ENCODE measurements at regions not wholly inside any gene's neighbourhood (a gene's known extent, or its start where the extent isn't known, plus 50 kb on each side); places are given as distances from the start of the nearest gene placed in this dataset.

DNA sequence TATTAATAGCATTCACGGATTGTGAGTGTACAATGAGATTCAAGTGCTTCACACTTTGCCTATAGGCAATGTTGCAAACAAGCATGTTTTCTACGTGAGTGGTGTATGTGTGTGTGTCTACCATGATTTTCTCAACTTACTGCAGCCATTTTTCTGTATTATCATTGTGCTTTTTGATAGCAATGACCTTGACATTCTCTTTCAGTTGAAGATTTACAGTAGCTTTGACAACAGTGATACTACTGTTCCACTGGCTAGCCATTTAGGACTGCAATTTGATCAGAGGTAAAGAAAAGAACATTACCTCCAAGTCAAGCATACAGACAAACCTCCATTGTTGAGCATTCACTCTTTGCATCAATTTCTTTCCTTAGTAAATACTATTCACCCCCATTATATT lies 297.0 kb downstream of the MAN2A1 start:
- DNase-seq: no peak
- Histone ChIP-seq H3K4me3 (no peak overlapping the region), H3K27me3 (no peaks in the 10 kb centered on the region), H3K27ac (no peak overlapping the region), H3K36me3 (no peaks in the 10 kb centered on the region), H3K9me3 (no peaks in the 10 kb centered on the region), H3K4me1 (no peaks in the 10 kb centered on the region)
- TF ChIP-seq POLR2A (IDR thresholded peaks at IDR 0.05): no peak
- TF ChIP-seq, protein P1, sequence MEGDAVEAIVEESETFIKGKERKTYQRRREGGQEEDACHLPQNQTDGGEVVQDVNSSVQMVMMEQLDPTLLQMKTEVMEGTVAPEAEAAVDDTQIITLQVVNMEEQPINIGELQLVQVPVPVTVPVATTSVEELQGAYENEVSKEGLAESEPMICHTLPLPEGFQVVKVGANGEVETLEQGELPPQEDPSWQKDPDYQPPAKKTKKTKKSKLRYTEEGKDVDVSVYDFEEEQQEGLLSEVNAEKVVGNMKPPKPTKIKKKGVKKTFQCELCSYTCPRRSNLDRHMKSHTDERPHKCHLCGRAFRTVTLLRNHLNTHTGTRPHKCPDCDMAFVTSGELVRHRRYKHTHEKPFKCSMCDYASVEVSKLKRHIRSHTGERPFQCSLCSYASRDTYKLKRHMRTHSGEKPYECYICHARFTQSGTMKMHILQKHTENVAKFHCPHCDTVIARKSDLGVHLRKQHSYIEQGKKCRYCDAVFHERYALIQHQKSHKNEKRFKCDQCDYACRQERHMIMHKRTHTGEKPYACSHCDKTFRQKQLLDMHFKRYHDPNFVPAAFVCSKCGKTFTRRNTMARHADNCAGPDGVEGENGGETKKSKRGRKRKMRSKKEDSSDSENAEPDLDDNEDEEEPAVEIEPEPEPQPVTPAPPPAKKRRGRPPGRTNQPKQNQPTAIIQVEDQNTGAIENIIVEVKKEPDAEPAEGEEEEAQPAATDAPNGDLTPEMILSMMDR (IDR thresholded peaks at IDR 0.05): no peak
- intact Hi-C loops (cut with DNase I; ENCODE audit: low total_unique reads): no loop called here

DNA sequence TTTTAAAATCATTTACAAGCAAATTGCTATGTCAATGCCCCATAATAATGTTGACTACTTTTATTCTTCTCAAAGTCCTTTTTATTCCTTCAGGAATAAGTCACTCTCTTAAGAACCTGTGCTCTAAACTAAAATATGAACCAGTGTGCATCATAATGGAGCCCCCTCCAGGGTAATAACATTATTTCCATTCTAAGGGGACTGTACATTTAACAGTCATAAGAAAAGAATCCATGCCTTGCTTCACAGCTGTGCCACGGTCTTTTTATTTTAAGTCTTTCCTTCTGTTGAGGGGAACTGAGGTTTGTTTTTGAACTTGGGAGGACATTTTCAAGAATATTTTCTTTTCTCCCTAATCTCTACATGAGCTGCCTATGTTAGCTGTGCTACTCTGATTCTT lies 297.6 kb downstream of the MAN2A1 start:
- no peaks in the 10 kb centered on the region for H3K9me3 ChIP-seq
- intact Hi-C loops (cut with DNase I; ENCODE audit: low total_unique reads): no loop called here
- DNase-seq: no peak
- H3K4me3 ChIP-seq: no peak overlapping the region
- TF ChIP-seq, protein P1 (IDR thresholded peaks at IDR 0.05): no peak
- TF ChIP-seq POLR2A (IDR thresholded peaks at IDR 0.05): no peak
- H3K36me3 ChIP-seq: no peaks in the 10 kb centered on the region
- H3K27ac ChIP-seq: peak overlapping the region in 1 of 2 donors; percentile 23
- H3K27me3 ChIP-seq: no peaks in the 10 kb centered on the region
- H3K4me1 ChIP-seq: no peaks in the 10 kb centered on the region

DNA sequence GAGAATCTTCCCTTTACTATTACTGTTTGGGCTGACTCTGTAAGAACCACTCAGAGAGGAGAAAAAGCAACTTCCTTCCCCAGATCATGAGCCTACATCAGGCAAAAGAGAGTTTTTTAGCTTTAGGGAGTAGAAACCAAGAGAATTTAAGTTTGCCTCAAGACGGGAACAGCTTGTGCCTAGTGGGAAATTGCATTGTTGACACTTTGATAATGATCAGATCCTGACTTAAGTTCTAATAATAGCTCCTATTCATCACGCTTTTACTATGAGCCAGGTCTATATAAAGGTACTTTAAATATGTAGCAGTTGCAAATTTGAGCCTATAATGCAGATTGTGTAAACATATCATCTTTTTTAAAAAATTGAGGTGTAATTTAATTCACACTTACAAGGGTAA lies 298.2 kb downstream of the MAN2A1 start:
- Histone ChIP-seq H3K9me3 (no peaks in the 10 kb centered on the region), H3K4me1 (no peaks in the 10 kb centered on the region), H3K27ac (peak overlapping the region in 1 of 2 donors; percentile 23), H3K36me3 (no peaks in the 10 kb centered on the region), H3K4me3 (no peak overlapping the region), H3K27me3 (no peaks in the 10 kb centered on the region)
- no peak for DNase-seq
- TF ChIP-seq, protein P1 (IDR thresholded peaks at IDR 0.05): no peak
- no peak for TF ChIP-seq POLR2A (IDR thresholded peaks at IDR 0.05)
- intact Hi-C loops (cut with DNase I; ENCODE audit: low total_unique reads): no loop called here

DNA sequence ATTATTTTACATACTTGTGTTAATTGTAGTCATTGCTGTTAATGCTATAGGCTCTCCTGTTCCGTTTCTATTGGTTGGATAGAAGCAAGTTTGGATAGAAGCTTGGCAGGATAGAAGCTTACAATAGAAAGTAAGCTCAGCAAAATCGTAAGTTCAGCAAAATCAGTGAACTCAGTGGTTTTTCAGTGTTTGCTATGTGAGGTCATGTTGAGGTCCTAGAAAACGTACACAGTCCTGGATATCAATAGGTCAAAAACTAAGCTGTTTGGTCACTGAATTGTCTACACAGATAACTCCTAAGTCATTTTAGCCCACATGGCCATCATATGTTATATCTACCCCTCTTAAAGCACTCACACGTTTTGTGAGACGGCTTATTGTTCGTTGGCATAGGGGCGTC lies 299.4 kb downstream of the MAN2A1 start:
- intact Hi-C loops (cut with DNase I; ENCODE audit: low total_unique reads): no loop called here
- no peak overlapping the region for H3K27ac ChIP-seq
- H3K36me3 ChIP-seq: no peaks in the 10 kb centered on the region
- H3K27me3 ChIP-seq: no peaks in the 10 kb centered on the region
- no peaks in the 10 kb centered on the region for H3K4me1 ChIP-seq
- no peak for DNase-seq
- no peaks in the 10 kb centered on the region for H3K9me3 ChIP-seq
- no peak overlapping the region for H3K4me3 ChIP-seq
- TF ChIP-seq POLR2A (IDR thresholded peaks at IDR 0.05): no peak
- TF ChIP-seq, protein P1 (IDR thresholded peaks at IDR 0.05): no peak

DNA sequence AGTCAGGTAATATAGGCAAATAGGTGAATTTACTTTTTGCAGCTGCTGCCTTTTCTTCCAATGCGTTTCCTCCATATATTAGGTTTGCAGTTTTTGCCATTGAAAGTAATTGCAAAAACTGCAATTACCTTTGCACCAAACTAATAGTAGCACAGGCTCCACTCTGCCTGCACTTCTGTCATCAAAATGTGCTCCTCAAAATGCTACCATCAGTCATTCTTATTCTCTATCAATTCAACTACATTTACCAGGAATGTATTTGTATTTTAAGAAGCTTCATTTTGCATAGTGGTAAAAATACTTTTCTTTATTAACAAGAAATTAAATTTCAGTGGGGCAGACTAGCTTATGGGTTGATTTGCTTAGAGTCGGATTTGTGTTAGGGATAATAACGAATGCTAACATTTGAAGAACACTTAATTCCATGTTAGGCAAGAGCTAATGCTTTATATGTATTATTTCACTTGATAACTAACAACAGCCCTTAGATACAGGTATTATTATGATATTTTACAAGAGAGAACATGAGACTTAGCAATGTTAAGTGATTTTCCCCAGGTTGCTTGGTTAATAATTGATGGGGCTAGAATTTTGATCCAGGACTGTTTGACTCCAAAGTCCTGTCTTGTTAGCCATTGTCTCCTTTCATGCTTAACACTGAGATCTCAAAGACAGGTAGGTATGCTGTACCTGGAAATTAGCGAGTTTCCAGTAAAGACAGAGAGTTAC lies 300.4 kb downstream of the MAN2A1 start:
- no peak overlapping the region for H3K4me3 ChIP-seq
- no peak for DNase-seq
- H3K27me3 ChIP-seq: no peaks in the 10 kb centered on the region
- no peaks in the 10 kb centered on the region for H3K36me3 ChIP-seq
- TF ChIP-seq, protein P1 (IDR thresholded peaks at IDR 0.05): no peak
- H3K9me3 ChIP-seq: no peaks in the 10 kb centered on the region
- intact Hi-C loops (cut with DNase I; ENCODE audit: low total_unique reads): no loop called here
- H3K27ac ChIP-seq: no peak overlapping the region
- H3K4me1 ChIP-seq: no peaks in the 10 kb centered on the region

All from uterus (tissue), 3 donors.